Progenitor cell of endocrine pancreas (in vitro differentiated cells): ENCODE measurements at regions not wholly inside any gene's neighbourhood (a gene's known extent, or its start where the extent isn't known, plus 50 kb on each side); places are given as distances from the start of the nearest gene placed in this dataset.
"Not testable (repeated sequence)": the region's sequence is repeated elsewhere in the genome, so short reads cannot be mapped to it uniquely, and the experiment has no call there.

Experiments used
- DNase-seq: peaks from one replicate; pipeline ENCODE4 v3.0.0; 2021; ENCODE audit warnings: low spot score; ENCODE audit not compliant: unreplicated experiment
- H3K27ac Mint-ChIP-seq: 2 replicates; pipeline ENCODE4 v1.8.0; 2021; ENCODE audit warnings: mild to moderate bottlenecking, moderate library complexity, mixed read lengths
- H3K27me3 Mint-ChIP-seq: 2 replicates; pipeline ENCODE4 v1.8.0; 2021; ENCODE audit warnings: mixed read lengths
- H3K36me3 Mint-ChIP-seq: 2 replicates; pipeline ENCODE4 v1.8.0; 2022; ENCODE audit warnings: mixed read lengths; ENCODE audit not compliant: insufficient read depth
- H3K4me1 Mint-ChIP-seq: 2 replicates; pipeline ENCODE4 v1.8.0; 2021; ENCODE audit warnings: low read depth, mixed read lengths
- H3K4me3 Mint-ChIP-seq: 2 replicates; pipeline ENCODE4 v1.8.0; 2021; ENCODE audit warnings: low read depth, mild to moderate bottlenecking, moderate library complexity, mixed read lengths
- H3K9me3 Mint-ChIP-seq: 2 replicates; pipeline ENCODE4 v1.8.0; 2021; ENCODE audit warnings: low read depth, mixed read lengths
- CTCF ChIP-seq: fragments of 200-600 bp; sonication (generic); IDR thresholded peaks from one replicate; pipeline ENCODE4 v1.5.0; 2021; ENCODE audit warnings: antibody characterized with exemption, mild to moderate bottlenecking; ENCODE audit not compliant: unreplicated experiment

GRCh38 chr5:12662545-12663314 is 758.5 kb upstream of the CTNND2 start:
- Mint-ChIP-seq H3K36me3 (peaks cover 1% of the 10 kb centered on the region), H3K4me1 (peaks cover 4% of the 10 kb centered on the region), H3K9me3 (peaks cover 26% of the 10 kb centered on the region), H3K27me3 (peaks cover 38% of the 10 kb centered on the region), H3K4me3 (no peak overlapping the region), H3K27ac (no peak overlapping the region)
- TF ChIP-seq CTCF, result no peak
- no peak for DNase-seq

GRCh38 chr5:12661617-12662370 is 757.5 kb upstream of the CTNND2 start:
- Mint-ChIP-seq H3K4me1 (peaks cover 3% of the 10 kb centered on the region), H3K4me3 (no peak overlapping the region), H3K9me3 (peaks cover 26% of the 10 kb centered on the region), H3K36me3 (peaks cover 1% of the 10 kb centered on the region), H3K27ac (no peak overlapping the region), H3K27me3 (peaks cover 29% of the 10 kb centered on the region)
- no peak for TF ChIP-seq CTCF
- no peak for DNase-seq

- not testable (repeated sequence) for H3K4me1 Mint-ChIP-seq, H3K4me3 Mint-ChIP-seq, H3K27ac Mint-ChIP-seq, DNase-seq, H3K36me3 Mint-ChIP-seq
- peaks cover 26% of the 10 kb centered on the region for H3K9me3 Mint-ChIP-seq
- H3K27me3 Mint-ChIP-seq, result peaks cover 16% of the 10 kb centered on the region
Measured at GRCh38 chr5:12660279-12661107, 756.2 kb upstream of the CTNND2 start.

- H3K4me3 Mint-ChIP-seq, result no peak overlapping the region
- H3K9me3 Mint-ChIP-seq, result peaks cover 26% of the 10 kb centered on the region
- peaks cover 8% of the 10 kb centered on the region for H3K27me3 Mint-ChIP-seq
- TF ChIP-seq CTCF, result no peak
- H3K27ac Mint-ChIP-seq, result no peak overlapping the region
- peaks cover 1% of the 10 kb centered on the region for H3K36me3 Mint-ChIP-seq
- no peak for DNase-seq
- no peaks in the 10 kb centered on the region for H3K4me1 Mint-ChIP-seq
Measured at GRCh38 chr5:12659686-12660085, 755.4 kb upstream of the CTNND2 start.

GRCh38 chr5:12658871-12659446 is 754.7 kb upstream of the CTNND2 start:
- DNase-seq, result no peak
- Mint-ChIP-seq H3K9me3 (peaks cover 23% of the 10 kb centered on the region), H3K27ac (no peak overlapping the region), H3K27me3 (peaks cover under 1% of the 10 kb centered on the region), H3K4me3 (no peak overlapping the region), H3K36me3 (peaks cover 1% of the 10 kb centered on the region), H3K4me1 (no peaks in the 10 kb centered on the region)
- TF ChIP-seq CTCF, result no peak

- not testable (repeated sequence) for DNase-seq, H3K27me3 Mint-ChIP-seq, H3K4me3 Mint-ChIP-seq, H3K36me3 Mint-ChIP-seq, H3K4me1 Mint-ChIP-seq, H3K27ac Mint-ChIP-seq
- peaks cover 22% of the 10 kb centered on the region for H3K9me3 Mint-ChIP-seq
Measured at GRCh38 chr5:12657914-12658474, 753.7 kb upstream of the CTNND2 start.
